ENCODE measurements at regions not wholly inside any gene's neighbourhood (a gene's known extent, or its start where the extent isn't known, plus 50 kb on each side); places are given as distances from the start of the nearest gene placed in this dataset.

- TF ChIP-seq CTCF (conservative IDR thresholded peaks at IDR 0.05; ENCODE audit: low read length) (no peak), EZH2phosphoT487 (IDR thresholded peaks at IDR 0.05; ENCODE audit: borderline replicate concordance, low read depth, low read length) (no peak)
These were observed 141.6 kb upstream of the KBTBD8 start for GRCh38 chr3:66856533-66856932.
